IMR-90 (cell line): ENCODE measurements at regions not wholly inside any gene's neighbourhood (a gene's known extent, or its start where the extent isn't known, plus 50 kb on each side); places are given as distances from the start of the nearest gene placed in this dataset.

Experiments used
- ATAC-seq: fragments of 200-7000 bp; cut with Tn5 transposase; 2 replicates; pipeline ENCODE4 v1.9.1; 2020; ENCODE audit warnings: low read depth, mild to moderate bottlenecking, moderate library complexity
- BruUV-seq: library from RNA; stranded (reverse); fragments of 400-500 nt; replicated peaks from 2 replicates; lab custom pipeline; 2021; lab: Mats Ljungman, UMichigan
- CTCF ChIA-PET: fragments of 300-600 bp; formaldehyde crosslinking; extraction: SDS; loops from one replicate; lab custom pipeline; 2021; ENCODE audit warnings: antibody characterized with exemption; lab: Yijun Ruan, JAX
- POLR2A ChIA-PET: fragments of 300-600 bp; sonication (Branson Sonifier 250); formaldehyde crosslinking; loops from one replicate; lab custom pipeline; 2022; ENCODE audit warnings: antibody characterized with exemption; ENCODE audit not compliant: unreplicated experiment; lab: Charles Lee
- DNase-seq: peaks from one replicate; pipeline ENCODE4 v3.0.0; 2013
- H2AFZ ChIP-seq: replicated peaks from 2 replicates; pipeline ENCODE3; 2013; ENCODE audit warnings: low read length, mild to moderate bottlenecking; ENCODE audit not compliant: poor library complexity
- H2AK5ac ChIP-seq: 2 replicates; pipeline ENCODE4 v1.6.1; 2013; ENCODE audit warnings: low read depth, low read length, inconsistent platforms
- H2AK9ac ChIP-seq: replicated peaks from 2 replicates; pipeline ENCODE3; 2013; ENCODE audit warnings: mild to moderate bottlenecking, low read depth, low read length, moderate library complexity; ENCODE audit not compliant: poor library complexity
- H2BK120ac ChIP-seq: 2 replicates; pipeline ENCODE4 v1.6.1; 2013; ENCODE audit warnings: low read depth, low read length, inconsistent platforms
- H2BK15ac ChIP-seq: 3 replicates; pipeline ENCODE4 v1.6.1; 2013; ENCODE audit warnings: low read depth, low read length, inconsistent platforms
- H2BK20ac ChIP-seq: 2 replicates; pipeline ENCODE4 v1.6.1; 2013; ENCODE audit warnings: low read depth, mild to moderate bottlenecking, inconsistent platforms, low read length, moderate library complexity
- H2BK5ac ChIP-seq: 2 replicates; pipeline ENCODE4 v1.6.1; 2013; ENCODE audit warnings: mild to moderate bottlenecking, low read depth, low read length, inconsistent platforms; ENCODE audit not compliant: poor library complexity, severe bottlenecking
- H3K14ac ChIP-seq: replicated peaks from 2 replicates; pipeline ENCODE4 v1.6.1; 2013; ENCODE audit warnings: low read depth, low read length, inconsistent platforms
- H3K18ac ChIP-seq: 2 replicates; pipeline ENCODE4 v1.6.1; 2013; ENCODE audit warnings: low read depth, low read length, control low read depth
- H3K23ac ChIP-seq: 2 replicates; pipeline ENCODE4 v1.6.1; 2013; ENCODE audit warnings: low read depth, low read length, inconsistent platforms
- H3K27ac ChIP-seq: 2 replicates; pipeline ENCODE4 v1.5.1; 2013; ENCODE audit warnings: mild to moderate bottlenecking, control low read depth, low read length; ENCODE audit not compliant: insufficient read depth
- H3K27me3 ChIP-seq: 2 replicates; pipeline ENCODE4 v1.6.1; 2013; ENCODE audit warnings: low read length; ENCODE audit not compliant: control insufficient read depth, insufficient read depth
- H3K36me3 ChIP-seq: 2 replicates; pipeline ENCODE4 v1.6.1; 2013; ENCODE audit warnings: low read length, mixed read lengths; ENCODE audit not compliant: control insufficient read depth, insufficient read depth
- H3K4ac ChIP-seq: 2 replicates; pipeline ENCODE4 v1.6.1; 2013; ENCODE audit warnings: low read depth, low read length, inconsistent platforms
- H3K4me1 ChIP-seq: 2 replicates; pipeline ENCODE4 v1.6.1; 2013; ENCODE audit warnings: low read length, mixed read lengths; ENCODE audit not compliant: control insufficient read depth, insufficient read depth
- H3K4me2 ChIP-seq: 2 replicates; pipeline ENCODE4 v1.6.1; 2013; ENCODE audit warnings: low read depth, mild to moderate bottlenecking, control low read depth, low read length, moderate library complexity
- H3K4me3 ChIP-seq: 2 replicates; pipeline ENCODE4 v1.5.1; 2013; ENCODE audit warnings: low read depth, mild to moderate bottlenecking, control low read depth, low read length, moderate library complexity; ENCODE audit not compliant: insufficient read depth
- H3K56ac ChIP-seq: 2 replicates; pipeline ENCODE4 v1.6.1; 2013; ENCODE audit warnings: low read length, inconsistent platforms; ENCODE audit not compliant: insufficient read depth; ENCODE audit errors: extremely low read depth
- H3K79me1 ChIP-seq, 2 experiments: 2 replicates each; pipeline ENCODE4 v1.6.1; 2013; ENCODE audit warnings: low read length in 2 of 2, inconsistent platforms in 1 of 2, low read depth in 1 of 2
- H3K9ac ChIP-seq: 2 replicates; pipeline ENCODE4 v1.6.1; 2013; ENCODE audit warnings: low read depth, low read length, control low read depth
- H3K9me1 ChIP-seq: 2 replicates; pipeline ENCODE4 v1.6.1; 2013; ENCODE audit warnings: low read length, inconsistent platforms; ENCODE audit not compliant: insufficient read depth
- H3K9me3 ChIP-seq: 2 replicates; pipeline ENCODE4 v1.6.1; 2013; ENCODE audit warnings: low read length; ENCODE audit not compliant: control insufficient read depth, insufficient read depth
- H4K20me1 ChIP-seq: 2 replicates; pipeline ENCODE4 v1.6.1; 2013; ENCODE audit warnings: low read length, inconsistent platforms; ENCODE audit not compliant: insufficient read depth
- H4K5ac ChIP-seq: 2 replicates; pipeline ENCODE4 v1.6.1; 2013; ENCODE audit warnings: mild to moderate bottlenecking, low read depth, low read length, control low read depth
- H4K8ac ChIP-seq, 2 experiments: 2 replicates each; pipeline ENCODE4 v1.6.1; 2013; ENCODE audit warnings: low read depth in 2 of 2, low read length in 2 of 2, control low read depth in 1 of 2, inconsistent platforms in 1 of 2
- H4K91ac ChIP-seq: 2 replicates; pipeline ENCODE4 v1.6.1; 2013; ENCODE audit warnings: low read depth, low read length, inconsistent platforms; ENCODE audit not compliant: insufficient read depth
- RFX5 ChIP-seq: IDR thresholded peaks from 2 replicates; pipeline ENCODE4 v1.8.0; 2012; ENCODE audit warnings: low read depth, mild to moderate bottlenecking, low read length, moderate library complexity
- WGBS, 2 experiments: methylation state at CpG; one replicate each; pipeline versions ENCODE4 v1.1.5 to v1.1.7; 2013; ENCODE audit warnings: missing lambda C conversion rate in 2 of 2; ENCODE audit not compliant: insufficient read length in 1 of 2; ENCODE audit errors: extremely low coverage in 2 of 2; 5-methylcytosine and 5-hydroxymethylcytosine counted together
- dilution Hi-C: fragments of 300-500 bp; cut with HindIII; formaldehyde crosslinking; loops from one replicate; pipeline ENCODE4 v1.14.3; 2018; ENCODE audit warnings: low sequenced_read_pairs; ENCODE audit not compliant: unreplicated experiment
- in situ Hi-C: fragments of 300-500 bp; cut with MboI; formaldehyde crosslinking; loops from 3 replicates; pipeline ENCODE4 v1.14.3; 2019; ENCODE audit warnings: low sequenced_read_pairs, inconsistent platforms, mixed read lengths
- intact Hi-C: fragments of 100-400 bp; cut with micrococcal nuclease; formaldehyde crosslinking; loops from 2 replicates; pipeline ENCODE4 v1.10.0; 2022

DNA sequence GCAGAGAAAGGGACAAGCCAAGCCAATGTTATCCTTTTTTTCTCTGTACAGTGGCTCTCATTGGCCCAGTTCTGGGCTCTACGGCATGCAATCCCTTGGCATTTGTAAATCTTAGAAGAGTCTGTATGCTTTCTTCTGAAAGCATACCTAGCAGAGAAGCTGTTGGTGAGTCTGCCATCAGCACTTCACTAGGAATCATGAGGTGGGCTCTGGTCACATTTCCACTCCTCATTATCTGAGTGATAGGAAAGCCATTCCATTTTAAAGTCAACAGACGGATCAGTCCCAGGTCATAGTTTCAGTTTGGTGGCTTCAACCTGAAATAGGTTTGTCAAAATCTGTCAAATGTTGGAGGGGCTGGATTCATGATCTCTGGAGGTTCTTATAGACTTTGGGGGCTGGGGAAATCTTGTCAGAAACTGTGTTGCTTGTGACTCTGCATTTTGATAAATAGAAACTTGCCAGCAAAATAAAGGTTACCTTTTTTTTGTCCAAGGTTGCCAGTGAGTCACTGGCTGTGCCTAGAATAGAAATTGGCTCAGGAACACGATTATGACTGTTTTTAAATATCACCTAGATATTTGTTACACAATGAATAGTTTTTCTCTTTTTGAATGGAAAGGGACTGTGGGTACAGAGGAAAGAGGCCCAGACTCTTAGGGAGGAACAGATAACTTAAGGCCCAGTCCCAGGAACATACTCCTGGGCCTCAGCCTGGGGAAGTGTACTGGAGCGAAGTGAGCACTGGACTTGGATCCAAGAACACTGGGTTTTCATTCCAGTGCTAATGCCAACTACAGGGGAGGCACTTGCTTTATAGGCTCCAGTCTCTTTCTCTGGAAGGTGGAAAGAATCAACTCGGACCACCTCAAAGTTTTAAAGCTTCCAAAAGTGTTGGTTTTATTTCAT lies 183.1 kb downstream of the NMUR2 start:
- no peak overlapping the region for H3K23ac ChIP-seq
- no peak overlapping the region for H4K5ac ChIP-seq
- no peak overlapping the region for H3K4me3 ChIP-seq
- no peaks in the 10 kb centered on the region for H3K9me1 ChIP-seq
- in situ Hi-C loops (no loop called here), dilution Hi-C loops (no loop called here), intact Hi-C loops (no loop called here)
- no peaks in the 10 kb centered on the region for H4K20me1 ChIP-seq
- POLR2A ChIA-PET: no interaction called here
- no peaks in the 10 kb centered on the region for H3K4me1 ChIP-seq
- no CpG with 5 or more reads among the region's 5 CpGs for WGBS, 2 experiments
- no peak overlapping the region for H2AK5ac ChIP-seq
- DNase-seq (no peak), ATAC-seq (no peak)
- H3K79me1 ChIP-seq: no peaks in the 10 kb centered on the region
- peaks cover 14% of the 10 kb centered on the region for H3K9me3 ChIP-seq
- TF ChIP-seq RFX5: no peak
- no TSS peak for BruUV-seq
- H3K14ac ChIP-seq: no peak overlapping the region
- H4K8ac ChIP-seq: no peak overlapping the region
- no peak overlapping the region for H2AK9ac ChIP-seq
- H4K91ac ChIP-seq: no peak overlapping the region
- H3K18ac ChIP-seq: no peak overlapping the region
- H3K9ac ChIP-seq: no peak overlapping the region
- no peak overlapping the region for H3K56ac ChIP-seq
- no peak overlapping the region for H3K4ac ChIP-seq
- H3K27me3 ChIP-seq: no peaks in the 10 kb centered on the region
- H3K27ac ChIP-seq: no peak overlapping the region
- no peak overlapping the region for H2BK120ac ChIP-seq
- no peak overlapping the region for H3K4me2 ChIP-seq
- H2BK20ac ChIP-seq: no peak overlapping the region
- no peak overlapping the region for H2AFZ ChIP-seq
- no peaks in the 10 kb centered on the region for H3K36me3 ChIP-seq
- no peak overlapping the region for H2BK15ac ChIP-seq
- CTCF ChIA-PET: no interaction called here
- H2BK5ac ChIP-seq: no peak overlapping the region
